SK-N-SH (cell line): ENCODE measurements at regions not wholly inside any gene's neighbourhood (a gene's known extent, or its start where the extent isn't known, plus 50 kb on each side); places are given as distances from the start of the nearest gene placed in this dataset.

Experiments used
- CTCF ChIA-PET: fragments of 300-600, 350-600 bp; formaldehyde crosslinking; extraction: SDS; loops from one replicate; lab custom pipeline; 2021; lab: Yijun Ruan, JAX
- POLR2A ChIA-PET: fragments of 350-600 bp; sonication (Branson Sonifier 250); formaldehyde crosslinking; extraction: SDS; loops from one replicate; lab custom pipeline; 2020; ENCODE audit warnings: antibody characterized with exemption, inconsistent platforms; lab: Yijun Ruan, JAX
- DNase-seq: peaks from one replicate; pipeline ENCODE4 v3.0.0; 2012
- H2AFZ ChIP-seq: fragments of 200-600 bp; sonication (generic); 2 replicates; pipeline ENCODE4 v1.8.1; 2016; ENCODE audit warnings: antibody characterized with exemption, mild to moderate bottlenecking, low read depth
- H3F3A ChIP-seq: fragments of 200-600 bp; sonication (generic); replicated peaks from 2 replicates; pipeline ENCODE3; 2016; ENCODE audit warnings: antibody characterized with exemption, mild to moderate bottlenecking; ENCODE audit not compliant: insufficient read depth
- H3K27ac ChIP-seq, 2 experiments: fragments of 200-500 bp in 1 of 2; fragments of 200-600 bp in 1 of 2; sonication (Bioruptor generic) in 1 of 2; sonication (generic), shearing (Covaris generic) in 1 of 2; 2 replicates each; pipeline versions ENCODE4 v1.5.1 to v1.6.1; 2014 to 2016; ENCODE audit warnings: low read depth in 2 of 2, inconsistent platforms in 1 of 2, low read length in 1 of 2, mild to moderate bottlenecking in 1 of 2, mixed read lengths in 1 of 2
- H3K27me3 ChIP-seq: fragments of 200-600 bp; sonication (generic), shearing (Covaris generic); 2 replicates; pipeline ENCODE4 v1.6.1; 2016; ENCODE audit warnings: mixed run types; ENCODE audit not compliant: insufficient read depth
- H3K36me3 ChIP-seq, 2 experiments: fragments of 200-500 bp in 1 of 2; fragments of 200-600 bp in 1 of 2; sonication (Bioruptor generic) in 1 of 2; sonication (generic) in 1 of 2; replicated peaks in 1 of 2; 2 replicates each; pipeline versions ENCODE3 to v1.5.1; 2014 to 2016; ENCODE audit warnings: low read length in 1 of 2, mild to moderate bottlenecking in 1 of 2; ENCODE audit not compliant: insufficient read depth in 2 of 2, control insufficient read depth in 1 of 2
- H3K4me1 ChIP-seq, 2 experiments: fragments of 200-500 bp in 1 of 2; fragments of 200-600 bp in 1 of 2; sonication (Bioruptor generic) in 1 of 2; sonication (generic), shearing (Covaris generic) in 1 of 2; 2 replicates each; pipeline versions ENCODE4 v1.5.1 to v1.6.1; 2014 to 2016; ENCODE audit warnings: low read depth in 1 of 2, low read length in 1 of 2, mixed run types in 1 of 2; ENCODE audit not compliant: insufficient read depth in 2 of 2, control insufficient read depth in 1 of 2
- H3K4me2 ChIP-seq: fragments of 200-600 bp; sonication (generic), shearing (Covaris generic); 2 replicates; pipeline ENCODE4 v1.6.1; 2017; ENCODE audit warnings: mixed run types
- H3K4me3 ChIP-seq, 2 experiments: fragments of 200-500 bp in 1 of 2; fragments of 200-600 bp in 1 of 2; sonication (Bioruptor generic) in 1 of 2; sonication (generic), shearing (Covaris generic) in 1 of 2; 2 replicates each; pipeline versions ENCODE4 v1.5.1 to v1.8.1; 2014 to 2016; ENCODE audit warnings: low read depth in 2 of 2, inconsistent platforms in 1 of 2, low read length in 1 of 2, mild to moderate bottlenecking in 1 of 2, mixed read lengths in 1 of 2, moderate library complexity in 1 of 2
- H3K79me2 ChIP-seq: fragments of 200-600 bp; sonication (generic); 2 replicates; pipeline ENCODE4 v1.8.1; 2017; ENCODE audit warnings: mild to moderate bottlenecking; ENCODE audit not compliant: insufficient read depth
- H3K9ac ChIP-seq: fragments of 200-600 bp; sonication (generic); 2 replicates; pipeline ENCODE4 v1.6.1; 2017; ENCODE audit warnings: mixed run types
- H3K9me2 ChIP-seq: fragments of 200-600 bp; sonication (generic); 2 replicates; pipeline ENCODE4 v1.6.1; 2017; ENCODE audit warnings: mixed run types
- H3K9me3 ChIP-seq: fragments of 200-600 bp; sonication (generic); 2 replicates; pipeline ENCODE4 v1.6.1; 2017; ENCODE audit warnings: mixed run types, mild to moderate bottlenecking, moderate library complexity
- H4K20me1 ChIP-seq: fragments of 200-600 bp; sonication (generic); 2 replicates; pipeline ENCODE4 v1.6.1; 2017; ENCODE audit warnings: mild to moderate bottlenecking, mixed run types; ENCODE audit not compliant: insufficient read depth
- CHD2 ChIP-seq: fragments of 150-350 bp; IDR thresholded peaks from 2 replicates; pipeline ENCODE4 v1.6.1; 2018; ENCODE audit warnings: low read length; ENCODE audit not compliant: partially characterized antibody
- ELF1 ChIP-seq: IDR thresholded peaks from 2 replicates; pipeline ENCODE4 v1.4.0; 2012
- EP300 ChIP-seq, 2 experiments: IDR thresholded peaks; 2 replicates each; pipeline versions ENCODE4 v1.4.0 to v1.6.1; 2012; ENCODE audit warnings: borderline replicate concordance in 1 of 2, low read depth in 1 of 2, low read length in 1 of 2
- FOXJ3 ChIP-seq: sonication (generic); formaldehyde crosslinking; IDR thresholded peaks from 2 replicates; pipeline ENCODE4 v1.5.1; 2020; ENCODE audit warnings: mild to moderate bottlenecking, missing genetic modification reagents
- FOXM1 ChIP-seq: IDR thresholded peaks from 2 replicates; pipeline ENCODE4 v1.4.0; 2012; ENCODE audit warnings: low read depth, mild to moderate bottlenecking
- GABPA ChIP-seq: IDR thresholded peaks from 2 replicates; pipeline ENCODE4 v1.4.0; 2012; ENCODE audit warnings: low read depth, mild to moderate bottlenecking
- JUND ChIP-seq: IDR thresholded peaks from 2 replicates; pipeline ENCODE4 v1.4.0; 2012
- MEF2A ChIP-seq: IDR thresholded peaks from 2 replicates; pipeline ENCODE4 v1.4.0; 2012; ENCODE audit warnings: low read depth, borderline replicate concordance
- NFIC ChIP-seq: IDR thresholded peaks from 2 replicates; pipeline ENCODE4 v1.4.0; 2012; ENCODE audit warnings: borderline replicate concordance
- NRF1 ChIP-seq: IDR thresholded peaks from 2 replicates; pipeline ENCODE4 v1.6.1; 2012; ENCODE audit warnings: low read depth, mild to moderate bottlenecking, low read length
- POLR2AphosphoS5 ChIP-seq: IDR thresholded peaks from 2 replicates; pipeline ENCODE4 v1.6.1; 2012; ENCODE audit warnings: low read depth, low read length
- RAD21 ChIP-seq: IDR thresholded peaks from 2 replicates; pipeline ENCODE4 v1.6.1; 2012; ENCODE audit warnings: mild to moderate bottlenecking, low read length
- RCOR1 ChIP-seq: fragments of 150-350 bp; IDR thresholded peaks from 2 replicates; pipeline ENCODE4 v1.6.1; 2017; ENCODE audit warnings: antibody characterized with exemption, low read length
- RXRA ChIP-seq: IDR thresholded peaks from 2 replicates; pipeline ENCODE4 v1.4.0; 2012; ENCODE audit warnings: low read depth, mild to moderate bottlenecking, borderline replicate concordance
- SIN3A ChIP-seq: IDR thresholded peaks from 2 replicates; pipeline ENCODE4 v1.6.1; 2012; ENCODE audit warnings: low read depth, mild to moderate bottlenecking, low read length, moderate library complexity, borderline replicate concordance
- SMC3 ChIP-seq: IDR thresholded peaks from 2 replicates; pipeline ENCODE4 v1.6.1; 2012; ENCODE audit warnings: low read depth, low read length, improper control_type of control experiment
- TAF1 ChIP-seq: IDR thresholded peaks from 2 replicates; pipeline ENCODE4 v1.6.1; 2012; ENCODE audit warnings: low read depth, mild to moderate bottlenecking, low read length, moderate library complexity, borderline replicate concordance
- TCF12 ChIP-seq: IDR thresholded peaks from 2 replicates; pipeline ENCODE4 v1.4.0; 2012
- TEAD4 ChIP-seq: IDR thresholded peaks from 2 replicates; pipeline ENCODE4 v1.4.0; 2012; ENCODE audit warnings: mild to moderate bottlenecking, borderline replicate concordance; ENCODE audit not compliant: insufficient read depth
- WGBS: methylation state at CpG from one replicate; pipeline ENCODE4 v1.1.6; 2017; ENCODE audit warnings: low lambda C conversion rate; 5-methylcytosine and 5-hydroxymethylcytosine counted together
- TF ChIP-seq, protein P1 (sequence below): IDR thresholded peaks from 2 replicates; pipeline ENCODE4 v1.4.0; 2012; ENCODE audit warnings: low read depth, borderline replicate concordance
- TF ChIP-seq, protein P2 (sequence below): fragments of 150-350 bp; IDR thresholded peaks from 2 replicates; pipeline ENCODE4 v1.6.1; 2017; ENCODE audit warnings: antibody characterized with exemption, low read length, low read depth, borderline replicate concordance
- TF ChIP-seq, protein P3 (sequence below): IDR thresholded peaks from 2 replicates; pipeline ENCODE4 v1.4.0; 2012; ENCODE audit warnings: low read depth
- TF ChIP-seq, protein P4 (sequence below): fragments of 200-600 bp; sonication (generic); IDR thresholded peaks from 2 replicates; pipeline ENCODE4 v1.6.1; 2017; ENCODE audit warnings: antibody characterized with exemption, mild to moderate bottlenecking, moderate library complexity

DNA sequence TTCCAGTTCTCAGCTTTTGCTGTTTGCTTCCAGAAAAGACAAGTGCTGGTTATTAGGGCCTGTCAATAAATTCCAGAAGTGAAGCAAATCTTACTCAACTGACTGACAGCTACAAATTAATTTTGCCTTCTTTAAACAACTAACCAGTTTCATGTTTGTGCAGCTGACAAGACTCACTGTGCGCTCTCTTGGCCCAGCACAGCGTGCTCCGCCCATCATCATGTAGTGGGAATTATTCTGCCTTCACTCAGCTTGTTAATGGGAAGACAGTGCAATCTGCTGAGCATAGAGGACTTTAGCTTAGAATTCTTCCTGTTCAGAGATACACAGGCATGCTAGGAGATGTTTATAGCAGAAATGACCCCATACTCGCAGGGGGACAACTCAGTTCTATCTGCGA is 808.9 kb downstream of the CCSER2 start:
- POLR2A ChIA-PET, result no interaction called here
- CTCF ChIA-PET, result no interaction called here
- Histone ChIP-seq H3K9me3 (0 out of 2 replicates have a peak, but pooled peaks cover 4% of the 10 kb centered on the region), H3K4me1 (no peaks in the 10 kb centered on the region)
- WGBS, result 29% methylated on average over 5 of the region's 5 CpGs
- no peak for TF ChIP-seq RCOR1
- TF ChIP-seq POLR2AphosphoS5, result no peak
- TF ChIP-seq FOXJ3 (CRISPR knock-in tag), result no peak
- no peak for TF ChIP-seq EP300 (IDR thresholded peaks at IDR 0.05; ENCODE audit: borderline replicate concordance in 1 of 2, low read depth in 1 of 2, low read length in 1 of 2)
- TF ChIP-seq, protein P1, sequence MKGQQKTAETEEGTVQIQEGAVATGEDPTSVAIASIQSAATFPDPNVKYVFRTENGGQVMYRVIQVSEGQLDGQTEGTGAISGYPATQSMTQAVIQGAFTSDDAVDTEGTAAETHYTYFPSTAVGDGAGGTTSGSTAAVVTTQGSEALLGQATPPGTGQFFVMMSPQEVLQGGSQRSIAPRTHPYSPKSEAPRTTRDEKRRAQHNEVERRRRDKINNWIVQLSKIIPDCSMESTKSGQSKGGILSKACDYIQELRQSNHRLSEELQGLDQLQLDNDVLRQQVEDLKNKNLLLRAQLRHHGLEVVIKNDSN, result no peak
- TF ChIP-seq, protein P2, sequence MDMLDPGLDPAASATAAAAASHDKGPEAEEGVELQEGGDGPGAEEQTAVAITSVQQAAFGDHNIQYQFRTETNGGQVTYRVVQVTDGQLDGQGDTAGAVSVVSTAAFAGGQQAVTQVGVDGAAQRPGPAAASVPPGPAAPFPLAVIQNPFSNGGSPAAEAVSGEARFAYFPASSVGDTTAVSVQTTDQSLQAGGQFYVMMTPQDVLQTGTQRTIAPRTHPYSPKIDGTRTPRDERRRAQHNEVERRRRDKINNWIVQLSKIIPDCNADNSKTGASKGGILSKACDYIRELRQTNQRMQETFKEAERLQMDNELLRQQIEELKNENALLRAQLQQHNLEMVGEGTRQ, result no peak
- TF ChIP-seq TCF12, result no peak
- no peak for TF ChIP-seq TEAD4
- TF ChIP-seq MEF2A, result no peak
- no peak for TF ChIP-seq RAD21
- TF ChIP-seq JUND, result no peak
- no peak for TF ChIP-seq NFIC
- no peak for TF ChIP-seq ELF1
- no peak for TF ChIP-seq CHD2
- TF ChIP-seq SIN3A, result no peak
- no peak for TF ChIP-seq TAF1
- TF ChIP-seq RXRA, result no peak
- TF ChIP-seq, all 33 proteins: peak for 0
- Histone ChIP-seq H3K4me3 (no peak overlapping the region), H3K27ac (no peak overlapping the region), H3K4me2 (no peak overlapping the region), H4K20me1 (no peaks in the 10 kb centered on the region), H3K36me3 (no peaks in the 10 kb centered on the region), H3K27me3 (no peaks in the 10 kb centered on the region), H3K9ac (no peak overlapping the region), H3F3A (no peaks in the 10 kb centered on the region), H3K9me2 (no peaks in the 10 kb centered on the region), H2AFZ (no peak overlapping the region), H3K79me2 (no peaks in the 10 kb centered on the region)
- DNase-seq, result no peak

DNA sequence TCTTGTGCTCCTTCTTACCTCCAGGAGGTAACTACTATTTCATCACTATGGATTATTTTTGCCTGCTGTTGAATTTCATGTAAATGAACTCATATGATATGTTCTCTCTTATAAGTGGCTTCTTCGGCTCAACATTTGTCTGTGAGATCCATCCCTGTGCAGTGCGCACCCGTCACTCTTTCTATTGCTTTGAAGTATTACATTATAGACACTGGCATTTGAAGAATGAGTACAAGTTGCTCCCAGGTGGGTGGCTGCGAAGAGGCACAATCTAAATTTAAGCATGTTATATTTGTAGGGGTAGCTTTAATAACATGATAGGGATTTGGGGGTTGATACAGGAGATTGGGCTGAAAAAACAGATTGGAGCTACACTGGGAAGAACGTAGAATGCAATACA is 809.7 kb downstream of the CCSER2 start:
- H3K36me3 ChIP-seq, result no peaks in the 10 kb centered on the region
- no peaks in the 10 kb centered on the region for H3K27me3 ChIP-seq
- H3K27ac ChIP-seq, result no peak overlapping the region
- H3K9ac ChIP-seq, result no peak overlapping the region
- TF ChIP-seq SMC3, result no peak
- TF ChIP-seq NRF1, result no peak
- TF ChIP-seq FOXM1, result no peak
- TF ChIP-seq, protein P3, sequence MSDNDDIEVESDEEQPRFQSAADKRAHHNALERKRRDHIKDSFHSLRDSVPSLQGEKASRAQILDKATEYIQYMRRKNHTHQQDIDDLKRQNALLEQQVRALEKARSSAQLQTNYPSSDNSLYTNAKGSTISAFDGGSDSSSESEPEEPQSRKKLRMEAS, result no peak
- TF ChIP-seq ELF1, result no peak
- TF ChIP-seq, protein P1, result no peak
- TF ChIP-seq JUND, result no peak
- TF ChIP-seq, protein P4, sequence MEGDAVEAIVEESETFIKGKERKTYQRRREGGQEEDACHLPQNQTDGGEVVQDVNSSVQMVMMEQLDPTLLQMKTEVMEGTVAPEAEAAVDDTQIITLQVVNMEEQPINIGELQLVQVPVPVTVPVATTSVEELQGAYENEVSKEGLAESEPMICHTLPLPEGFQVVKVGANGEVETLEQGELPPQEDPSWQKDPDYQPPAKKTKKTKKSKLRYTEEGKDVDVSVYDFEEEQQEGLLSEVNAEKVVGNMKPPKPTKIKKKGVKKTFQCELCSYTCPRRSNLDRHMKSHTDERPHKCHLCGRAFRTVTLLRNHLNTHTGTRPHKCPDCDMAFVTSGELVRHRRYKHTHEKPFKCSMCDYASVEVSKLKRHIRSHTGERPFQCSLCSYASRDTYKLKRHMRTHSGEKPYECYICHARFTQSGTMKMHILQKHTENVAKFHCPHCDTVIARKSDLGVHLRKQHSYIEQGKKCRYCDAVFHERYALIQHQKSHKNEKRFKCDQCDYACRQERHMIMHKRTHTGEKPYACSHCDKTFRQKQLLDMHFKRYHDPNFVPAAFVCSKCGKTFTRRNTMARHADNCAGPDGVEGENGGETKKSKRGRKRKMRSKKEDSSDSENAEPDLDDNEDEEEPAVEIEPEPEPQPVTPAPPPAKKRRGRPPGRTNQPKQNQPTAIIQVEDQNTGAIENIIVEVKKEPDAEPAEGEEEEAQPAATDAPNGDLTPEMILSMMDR, result no peak
- TF ChIP-seq SIN3A, result no peak
- no peak for TF ChIP-seq GABPA
- TF ChIP-seq RAD21, result no peak
- no peaks in the 10 kb centered on the region for H4K20me1 ChIP-seq
- no peak overlapping the region for H2AFZ ChIP-seq
- H3K79me2 ChIP-seq, result no peaks in the 10 kb centered on the region
- ChIA-PET POLR2A (no interaction called here), CTCF (no interaction called here)
- no peak overlapping the region for H3K4me2 ChIP-seq
- H3K4me1 ChIP-seq, result no peaks in the 10 kb centered on the region
- H3K4me3 ChIP-seq, result no peak overlapping the region
- H3K9me3 ChIP-seq, result 0 out of 2 replicates have a peak, but pooled peaks cover 4% of the 10 kb centered on the region
- H3K9me2 ChIP-seq, result no peaks in the 10 kb centered on the region
- no peaks in the 10 kb centered on the region for H3F3A ChIP-seq
- 37% methylated on average over 5 of the region's 5 CpGs for WGBS
- no peak for DNase-seq
